ENCODE measurements at regions not wholly inside any gene's neighbourhood (a gene's known extent, or its start where the extent isn't known, plus 50 kb on each side); places are given as distances from the start of the nearest gene placed in this dataset.

GRCh38 chr20:17084909-17085308 lies 141.9 kb upstream of the PCSK2 start:
- TF ChIP-seq CTCF (IDR thresholded peaks at IDR 0.05; ENCODE audit: insufficient read depth, low read length, poor library complexity, severe bottlenecking) = no peak
- no peak for TF ChIP-seq EZH2phosphoT487 (conservative IDR thresholded peaks at IDR 0.05; ENCODE audit: low read length)

Data from SU-DHL-6 (cell line).